ENCODE measurements at regions not wholly inside any gene's neighbourhood (a gene's known extent, or its start where the extent isn't known, plus 50 kb on each side); places are given as distances from the start of the nearest gene placed in this dataset.

DNA sequence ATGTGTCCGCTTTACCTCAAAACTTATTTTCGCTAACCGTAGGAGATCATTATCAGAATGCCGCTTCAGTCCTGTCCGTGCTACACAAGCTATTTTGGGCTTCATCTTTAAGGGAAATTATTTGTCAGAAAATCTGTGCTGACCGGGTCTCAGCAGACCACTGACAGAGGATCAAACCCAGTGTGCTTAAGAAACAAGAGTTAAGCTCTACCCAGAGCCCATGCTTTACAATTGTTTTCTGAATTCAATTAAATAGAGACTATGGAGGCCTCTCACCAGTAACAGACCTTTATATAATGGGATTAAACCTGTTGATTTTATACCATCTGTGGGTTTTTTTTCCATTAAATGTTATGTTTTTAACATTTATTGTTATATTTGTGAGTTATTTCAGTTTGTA, 1956.7 kb upstream of the PIK3C3 start:
- H3K79me2 ChIP-seq (ENCODE audit: insufficient read depth, low read length), result no peaks in the 10 kb centered on the region
- H3K9me2 ChIP-seq (replicated peaks; ENCODE audit: insufficient read depth, low read length), result no peaks in the 10 kb centered on the region
- H3K9me3 ChIP-seq (ENCODE audit: insufficient read depth, low read length), result no peaks in the 10 kb centered on the region
- H2AFZ ChIP-seq (ENCODE audit: low read depth, low read length, severe bottlenecking), result no peak overlapping the region
- H3K9ac ChIP-seq (ENCODE audit: low read length), result no peak overlapping the region
- H3K27me3 ChIP-seq (ENCODE audit: low read length), result no peaks in the 10 kb centered on the region
- H4K20me1 ChIP-seq (ENCODE audit: low read depth, low read length), result no peaks in the 10 kb centered on the region
- no peaks in the 10 kb centered on the region for H3F3A ChIP-seq (ENCODE audit: insufficient read depth)
- H3K36me3 ChIP-seq (ENCODE audit: low read length), result no peaks in the 10 kb centered on the region
- H3K4me2 ChIP-seq (ENCODE audit: low read depth, low read length, poor library complexity, severe bottlenecking), result no peak overlapping the region
- no peak overlapping the region for H3K27ac ChIP-seq (ENCODE audit: low read depth, low read length)
- H3K4me3 ChIP-seq (ENCODE audit: insufficient read depth, low read length, poor library complexity, severe bottlenecking), result no peak overlapping the region
- TF ChIP-seq EZH2phosphoT487 (conservative IDR thresholded peaks at IDR 0.05; ENCODE audit: low read length), result no peak
- TF ChIP-seq, protein P1, sequence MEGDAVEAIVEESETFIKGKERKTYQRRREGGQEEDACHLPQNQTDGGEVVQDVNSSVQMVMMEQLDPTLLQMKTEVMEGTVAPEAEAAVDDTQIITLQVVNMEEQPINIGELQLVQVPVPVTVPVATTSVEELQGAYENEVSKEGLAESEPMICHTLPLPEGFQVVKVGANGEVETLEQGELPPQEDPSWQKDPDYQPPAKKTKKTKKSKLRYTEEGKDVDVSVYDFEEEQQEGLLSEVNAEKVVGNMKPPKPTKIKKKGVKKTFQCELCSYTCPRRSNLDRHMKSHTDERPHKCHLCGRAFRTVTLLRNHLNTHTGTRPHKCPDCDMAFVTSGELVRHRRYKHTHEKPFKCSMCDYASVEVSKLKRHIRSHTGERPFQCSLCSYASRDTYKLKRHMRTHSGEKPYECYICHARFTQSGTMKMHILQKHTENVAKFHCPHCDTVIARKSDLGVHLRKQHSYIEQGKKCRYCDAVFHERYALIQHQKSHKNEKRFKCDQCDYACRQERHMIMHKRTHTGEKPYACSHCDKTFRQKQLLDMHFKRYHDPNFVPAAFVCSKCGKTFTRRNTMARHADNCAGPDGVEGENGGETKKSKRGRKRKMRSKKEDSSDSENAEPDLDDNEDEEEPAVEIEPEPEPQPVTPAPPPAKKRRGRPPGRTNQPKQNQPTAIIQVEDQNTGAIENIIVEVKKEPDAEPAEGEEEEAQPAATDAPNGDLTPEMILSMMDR (IDR thresholded peaks at IDR 0.05; ENCODE audit: insufficient read depth, low read length, poor library complexity, severe bottlenecking), result no peak

DNA sequence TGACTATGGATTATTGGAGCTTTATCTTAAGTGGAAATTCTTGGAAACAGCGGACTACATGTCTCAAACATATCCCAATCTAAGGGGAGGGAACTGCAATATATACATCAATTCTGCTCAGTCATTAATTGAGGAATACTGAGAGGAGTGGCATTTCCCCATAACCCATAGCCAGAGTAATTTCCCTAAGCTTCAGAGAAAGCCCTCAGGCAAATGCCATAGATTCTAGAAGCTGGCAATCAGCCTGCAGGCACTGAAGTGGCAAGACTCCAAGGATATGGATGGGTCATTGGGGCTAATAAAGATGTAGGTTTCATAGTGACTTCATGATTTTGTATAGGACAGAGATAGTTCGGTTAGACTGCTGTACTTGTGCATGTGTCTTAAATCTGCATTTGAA, 1960.5 kb upstream of the PIK3C3 start:
- TF ChIP-seq EZH2phosphoT487 (conservative IDR thresholded peaks at IDR 0.05; ENCODE audit: low read length), result no peak
- TF ChIP-seq, protein P1 (IDR thresholded peaks at IDR 0.05; ENCODE audit: insufficient read depth, low read length, poor library complexity, severe bottlenecking), result no peak
- H4K20me1 ChIP-seq (ENCODE audit: low read depth, low read length), result no peaks in the 10 kb centered on the region
- no peak overlapping the region for H3K4me2 ChIP-seq (ENCODE audit: low read depth, low read length, poor library complexity, severe bottlenecking)
- no peak overlapping the region for H3K9ac ChIP-seq (ENCODE audit: low read length)
- H3K79me2 ChIP-seq (ENCODE audit: insufficient read depth, low read length), result no peaks in the 10 kb centered on the region
- H3K36me3 ChIP-seq (ENCODE audit: low read length), result no peaks in the 10 kb centered on the region
- H3F3A ChIP-seq (ENCODE audit: insufficient read depth), result no peaks in the 10 kb centered on the region
- H2AFZ ChIP-seq (ENCODE audit: low read depth, low read length, severe bottlenecking), result no peak overlapping the region
- no peaks in the 10 kb centered on the region for H3K27me3 ChIP-seq (ENCODE audit: low read length)
- no peak overlapping the region for H3K27ac ChIP-seq (ENCODE audit: low read depth, low read length)
- 0 out of 2 replicates have a peak, but pooled peaks cover 3% of the 10 kb centered on the region for H3K9me2 ChIP-seq (replicated peaks; ENCODE audit: insufficient read depth, low read length)
- H3K9me3 ChIP-seq (ENCODE audit: insufficient read depth, low read length), result no peaks in the 10 kb centered on the region
- no peak overlapping the region for H3K4me3 ChIP-seq (ENCODE audit: insufficient read depth, low read length, poor library complexity, severe bottlenecking)

DNA sequence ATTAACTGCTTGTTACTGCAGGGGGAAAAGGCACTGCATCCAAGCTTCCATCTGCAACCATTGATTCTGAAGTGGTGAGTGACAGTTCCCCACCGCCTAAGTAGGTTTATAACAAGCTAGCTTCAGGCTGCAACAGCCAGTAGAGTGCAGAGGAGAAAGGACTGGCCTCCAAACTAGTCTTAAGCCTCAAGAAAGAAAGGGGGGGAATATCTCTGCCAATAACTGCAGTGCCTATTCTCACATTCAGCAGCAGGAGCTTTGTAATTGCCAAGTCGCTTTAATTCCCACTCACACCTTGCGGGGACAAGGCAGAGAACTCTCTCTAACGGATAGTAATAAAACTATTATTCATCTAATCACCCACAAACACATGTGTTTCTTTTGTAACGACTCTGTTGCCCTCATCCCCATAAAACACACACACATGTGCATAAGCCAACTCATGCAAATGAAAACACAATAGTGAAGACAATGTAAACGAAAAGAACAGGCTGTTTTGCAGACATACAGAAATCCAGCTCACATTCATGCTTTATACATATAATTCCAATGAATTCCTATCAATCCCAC, 1963.3 kb upstream of the PIK3C3 start:
- H3K27me3 ChIP-seq (ENCODE audit: low read length), result no peaks in the 10 kb centered on the region
- 0 out of 2 replicates have a peak, but pooled peaks cover 4% of the 10 kb centered on the region for H3K9me2 ChIP-seq (replicated peaks; ENCODE audit: insufficient read depth, low read length)
- no peaks in the 10 kb centered on the region for H3K36me3 ChIP-seq (ENCODE audit: low read length)
- no peaks in the 10 kb centered on the region for H3K79me2 ChIP-seq (ENCODE audit: insufficient read depth, low read length)
- no peaks in the 10 kb centered on the region for H4K20me1 ChIP-seq (ENCODE audit: low read depth, low read length)
- H2AFZ ChIP-seq (ENCODE audit: low read depth, low read length, severe bottlenecking), result no peak overlapping the region
- no peak overlapping the region for H3K27ac ChIP-seq (ENCODE audit: low read depth, low read length)
- H3K4me3 ChIP-seq (ENCODE audit: insufficient read depth, low read length, poor library complexity, severe bottlenecking), result no peak overlapping the region
- no peak for TF ChIP-seq EZH2phosphoT487 (conservative IDR thresholded peaks at IDR 0.05; ENCODE audit: low read length)
- TF ChIP-seq, protein P1 (IDR thresholded peaks at IDR 0.05; ENCODE audit: insufficient read depth, low read length, poor library complexity, severe bottlenecking), result no peak
- H3K9me3 ChIP-seq (ENCODE audit: insufficient read depth, low read length), result no peaks in the 10 kb centered on the region
- H3K4me2 ChIP-seq (ENCODE audit: low read depth, low read length, poor library complexity, severe bottlenecking), result no peak overlapping the region
- no peaks in the 10 kb centered on the region for H3F3A ChIP-seq (ENCODE audit: insufficient read depth)
- no peak overlapping the region for H3K9ac ChIP-seq (ENCODE audit: low read length)

Data from SU-DHL-6 (cell line).